Breast epithelium (tissue), 3 donors: ENCODE measurements at regions not wholly inside any gene's neighbourhood (a gene's known extent, or its start where the extent isn't known, plus 50 kb on each side); places are given as distances from the start of the nearest gene placed in this dataset.

ENCODE experiments used
- POLR2A ChIP-seq: fragments of 450-650 bp; IDR thresholded peaks from one replicate; pipeline ENCODE4 v1.6.1; 2016; ENCODE audit warnings: antibody characterized with exemption, mild to moderate bottlenecking, moderate library complexity
- POLR2AphosphoS5 ChIP-seq, 3 donors: sonication (generic); formaldehyde crosslinking; IDR thresholded peaks; one replicate each; pipeline ENCODE4 v1.6.1; 2017; ENCODE audit warnings: antibody characterized with exemption in 3 of 3
- TF ChIP-seq, protein P1 (sequence below), 3 donors: fragments of 450-650 bp; IDR thresholded peaks; one replicate each; pipeline ENCODE4 v1.5.1; 2016 to 2017; ENCODE audit warnings: antibody characterized with exemption in 3 of 3, mild to moderate bottlenecking in 3 of 3, moderate library complexity in 3 of 3

DNA sequence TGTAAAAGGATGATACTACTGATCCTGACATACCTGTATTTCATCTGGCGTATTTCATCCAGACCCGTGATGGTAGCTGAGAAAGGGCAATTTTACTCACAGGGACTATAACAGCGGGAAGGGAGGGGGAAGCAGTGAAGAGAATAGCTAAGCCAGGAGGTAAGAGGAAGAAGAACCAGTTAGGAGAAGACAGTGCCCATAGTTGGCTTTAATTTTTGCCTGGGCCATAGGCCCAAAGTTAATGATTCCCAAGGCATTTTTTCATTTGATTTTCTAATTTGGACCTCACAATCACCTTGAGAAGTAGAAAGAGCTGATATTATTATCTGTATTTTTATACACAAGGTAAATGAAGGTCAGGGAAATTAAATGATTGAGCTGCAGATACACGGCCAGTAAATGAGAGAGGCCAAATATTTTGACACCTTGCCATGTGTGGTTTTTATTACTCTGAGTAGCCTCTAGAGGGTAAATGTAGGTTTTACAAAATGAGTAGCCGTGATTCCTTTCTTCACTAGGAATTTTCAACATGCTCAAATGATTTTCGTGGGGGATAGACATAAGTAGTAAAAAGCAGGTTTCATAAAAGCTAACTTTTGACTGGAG, 382.2 kb downstream of the FUT8 start:
- TF ChIP-seq, protein P1, sequence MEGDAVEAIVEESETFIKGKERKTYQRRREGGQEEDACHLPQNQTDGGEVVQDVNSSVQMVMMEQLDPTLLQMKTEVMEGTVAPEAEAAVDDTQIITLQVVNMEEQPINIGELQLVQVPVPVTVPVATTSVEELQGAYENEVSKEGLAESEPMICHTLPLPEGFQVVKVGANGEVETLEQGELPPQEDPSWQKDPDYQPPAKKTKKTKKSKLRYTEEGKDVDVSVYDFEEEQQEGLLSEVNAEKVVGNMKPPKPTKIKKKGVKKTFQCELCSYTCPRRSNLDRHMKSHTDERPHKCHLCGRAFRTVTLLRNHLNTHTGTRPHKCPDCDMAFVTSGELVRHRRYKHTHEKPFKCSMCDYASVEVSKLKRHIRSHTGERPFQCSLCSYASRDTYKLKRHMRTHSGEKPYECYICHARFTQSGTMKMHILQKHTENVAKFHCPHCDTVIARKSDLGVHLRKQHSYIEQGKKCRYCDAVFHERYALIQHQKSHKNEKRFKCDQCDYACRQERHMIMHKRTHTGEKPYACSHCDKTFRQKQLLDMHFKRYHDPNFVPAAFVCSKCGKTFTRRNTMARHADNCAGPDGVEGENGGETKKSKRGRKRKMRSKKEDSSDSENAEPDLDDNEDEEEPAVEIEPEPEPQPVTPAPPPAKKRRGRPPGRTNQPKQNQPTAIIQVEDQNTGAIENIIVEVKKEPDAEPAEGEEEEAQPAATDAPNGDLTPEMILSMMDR (IDR thresholded peaks at IDR 0.05), result no peak
- TF ChIP-seq POLR2A (no peak), POLR2AphosphoS5 (IDR thresholded peaks at IDR 0.05) (no peak)
